ENCODE measurements at regions not wholly inside any gene's neighbourhood (a gene's known extent, or its start where the extent isn't known, plus 50 kb on each side); places are given as distances from the start of the nearest gene placed in this dataset.

- DNase-seq, result no peak
Measured at GRCh38 chr2:64222351-64222750, 78.1 kb upstream of the PELI1 start.

- DNase-seq, result no peak
Measured at GRCh38 chr2:64223055-64223454, 78.8 kb upstream of the PELI1 start.

GRCh38 chr2:64225491-64225890 is 81.3 kb upstream of the PELI1 start:
- DNase-seq, result no peak

- DNase-seq, result no peak
Measured at GRCh38 chr2:64226611-64227010, 82.4 kb upstream of the PELI1 start.

GRCh38 chr2:64227603-64228125 is 83.4 kb upstream of the PELI1 start:
- peak; percentile 60 for DNase-seq

- peak; percentile 75 for DNase-seq
Measured at GRCh38 chr2:64228126-64228678, 84.0 kb upstream of the PELI1 start.

GRCh38 chr2:64228918-64229317 is 84.7 kb upstream of the PELI1 start:
- DNase-seq, result no peak

- DNase-seq, result no peak
Measured at GRCh38 chr2:64230540-64230939, 86.3 kb upstream of the PELI1 start.

- no peak for DNase-seq
Measured at GRCh38 chr2:64232266-64232665, 88.0 kb upstream of the PELI1 start.

- DNase-seq, result no peak
Measured at GRCh38 chr2:64233376-64233922, 89.2 kb upstream of the PELI1 start.

- no peak for DNase-seq
Measured at GRCh38 chr2:64234150-64234549, 89.9 kb upstream of the PELI1 start.

GRCh38 chr2:64234785-64235184 is 90.6 kb upstream of the PELI1 start:
- no peak for DNase-seq

GRCh38 chr2:64237266-64237665 is 93.0 kb upstream of the PELI1 start:
- DNase-seq, result no peak

- no peak for DNase-seq
Measured at GRCh38 chr2:64238799-64239198, 94.6 kb upstream of the PELI1 start.

GRCh38 chr2:64243081-64244036 is 99.1 kb upstream of the PELI1 start:
- DNase-seq, result no peak

GRCh38 chr2:64244037-64244416 is 99.8 kb upstream of the PELI1 start:
- no peak for DNase-seq

GRCh38 chr2:64245631-64246030 is 101.4 kb upstream of the PELI1 start:
- no peak for DNase-seq

GRCh38 chr2:64246962-64247361 is 102.7 kb upstream of the PELI1 start:
- no peak for DNase-seq

- no peak for DNase-seq
Measured at GRCh38 chr2:64249426-64249825, 105.2 kb upstream of the PELI1 start.

GRCh38 chr2:64250063-64250462 is 105.8 kb upstream of the PELI1 start:
- DNase-seq, result no peak

GRCh38 chr2:64250751-64251423 is 106.7 kb upstream of the PELI1 start:
- no peak for DNase-seq

- no peak for DNase-seq
Measured at GRCh38 chr2:64251497-64252250, 107.5 kb upstream of the PELI1 start.
